Fibroblast of villous mesenchyme (primary cell): ENCODE measurements at regions not wholly inside any gene's neighbourhood (a gene's known extent, or its start where the extent isn't known, plus 50 kb on each side); places are given as distances from the start of the nearest gene placed in this dataset.

Experiments
- DNase-seq: peaks from one replicate; pipeline ENCODE4 v3.0.0-alpha.2; 2010; ENCODE audit warnings: low read depth
- H3K4me3 ChIP-seq: 2 replicates; pipeline ENCODE4 v1.5.1; 2011; ENCODE audit warnings: low read depth, mild to moderate bottlenecking, low read length
- TF ChIP-seq, protein P1 (sequence below): IDR thresholded peaks from 2 replicates; pipeline ENCODE4 v1.5.1; 2012; ENCODE audit warnings: low read depth, mild to moderate bottlenecking, low read length; ENCODE audit not compliant: insufficient read depth

DNA sequence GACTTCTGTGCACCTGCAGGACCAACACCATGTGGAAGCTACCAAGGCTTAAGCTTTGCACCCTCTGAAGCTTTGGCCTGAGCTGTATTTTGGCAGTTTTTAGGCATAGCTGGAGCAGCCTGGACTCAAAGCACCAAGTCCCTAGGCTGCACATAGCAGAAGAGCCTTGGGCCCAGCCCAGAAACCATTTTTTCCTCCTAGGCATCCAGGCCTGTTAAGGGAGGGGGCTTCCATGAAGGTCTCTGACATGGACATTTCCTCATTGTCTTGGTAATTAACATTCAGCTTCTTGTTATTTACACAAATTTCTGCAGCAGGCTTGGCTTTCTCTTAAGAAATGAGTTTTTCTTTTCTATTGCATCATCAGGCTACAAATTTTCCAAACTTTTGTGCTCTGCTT, 475.8 kb upstream of the FLRT2 start:
- H3K4me3 ChIP-seq, result no peak overlapping the region
- TF ChIP-seq, protein P1, sequence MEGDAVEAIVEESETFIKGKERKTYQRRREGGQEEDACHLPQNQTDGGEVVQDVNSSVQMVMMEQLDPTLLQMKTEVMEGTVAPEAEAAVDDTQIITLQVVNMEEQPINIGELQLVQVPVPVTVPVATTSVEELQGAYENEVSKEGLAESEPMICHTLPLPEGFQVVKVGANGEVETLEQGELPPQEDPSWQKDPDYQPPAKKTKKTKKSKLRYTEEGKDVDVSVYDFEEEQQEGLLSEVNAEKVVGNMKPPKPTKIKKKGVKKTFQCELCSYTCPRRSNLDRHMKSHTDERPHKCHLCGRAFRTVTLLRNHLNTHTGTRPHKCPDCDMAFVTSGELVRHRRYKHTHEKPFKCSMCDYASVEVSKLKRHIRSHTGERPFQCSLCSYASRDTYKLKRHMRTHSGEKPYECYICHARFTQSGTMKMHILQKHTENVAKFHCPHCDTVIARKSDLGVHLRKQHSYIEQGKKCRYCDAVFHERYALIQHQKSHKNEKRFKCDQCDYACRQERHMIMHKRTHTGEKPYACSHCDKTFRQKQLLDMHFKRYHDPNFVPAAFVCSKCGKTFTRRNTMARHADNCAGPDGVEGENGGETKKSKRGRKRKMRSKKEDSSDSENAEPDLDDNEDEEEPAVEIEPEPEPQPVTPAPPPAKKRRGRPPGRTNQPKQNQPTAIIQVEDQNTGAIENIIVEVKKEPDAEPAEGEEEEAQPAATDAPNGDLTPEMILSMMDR, result no peak
- no peak for DNase-seq

DNA sequence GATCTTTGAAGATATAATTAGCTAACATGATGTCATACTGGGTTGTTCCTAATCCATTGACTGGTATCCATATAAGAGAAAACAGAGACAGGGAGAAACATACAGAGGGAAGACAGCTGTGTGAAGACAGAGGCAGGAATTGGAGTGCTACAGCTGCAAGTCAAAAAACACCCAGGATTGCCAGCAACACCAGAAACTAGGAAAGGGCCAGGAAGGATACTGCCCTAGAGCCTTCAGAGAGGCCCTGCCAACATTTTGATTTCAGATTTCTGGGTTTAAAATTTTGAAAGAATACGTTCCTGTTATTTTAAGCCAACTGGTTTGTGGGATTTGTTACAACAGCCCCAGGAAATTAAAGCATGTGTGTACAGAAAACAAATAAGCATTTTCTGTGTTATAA, 473.7 kb upstream of the FLRT2 start:
- DNase-seq, result no peak
- H3K4me3 ChIP-seq, result no peak overlapping the region
- TF ChIP-seq, protein P1, result no peak

DNA sequence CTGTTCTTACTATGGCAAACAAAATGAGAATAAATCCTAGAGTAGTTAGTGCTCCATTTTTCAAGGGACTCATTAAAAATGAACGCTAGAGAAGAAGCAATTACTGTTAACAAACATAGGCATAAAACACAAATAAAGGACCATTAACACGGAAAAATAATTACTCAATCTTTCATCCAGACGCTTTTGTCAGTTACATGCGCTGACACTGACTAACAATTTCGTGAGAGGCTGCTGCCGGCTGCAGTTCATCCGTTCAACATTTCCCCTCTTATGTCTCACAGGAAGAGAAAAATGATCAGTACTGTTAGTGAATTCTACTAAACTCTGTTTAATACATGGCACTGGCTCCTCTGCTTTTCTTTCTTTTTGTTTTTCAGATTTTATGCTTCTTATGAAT, 472.7 kb upstream of the FLRT2 start:
- H3K4me3 ChIP-seq, result no peak overlapping the region
- TF ChIP-seq, protein P1, result no peak
- no peak for DNase-seq

DNA sequence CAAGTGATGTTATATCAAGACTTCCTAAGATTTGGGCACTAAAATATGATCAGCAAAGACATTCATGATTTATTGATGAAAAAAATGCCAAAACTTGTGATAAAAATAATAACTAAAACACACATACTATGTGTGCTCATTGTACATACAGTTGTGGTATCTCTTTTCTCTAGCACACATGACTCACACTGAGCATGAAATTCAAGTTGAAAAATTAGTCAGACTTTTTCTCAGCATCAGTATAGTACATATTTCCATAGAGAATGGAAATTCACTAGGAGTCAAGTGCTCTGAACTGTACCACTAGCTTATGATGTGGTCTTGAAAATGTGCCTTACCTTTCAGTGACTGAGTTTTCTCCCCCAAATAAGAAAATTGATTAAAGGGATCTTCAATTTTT, 471.8 kb upstream of the FLRT2 start:
- no peak overlapping the region for H3K4me3 ChIP-seq
- TF ChIP-seq, protein P1, result no peak
- DNase-seq, result no peak

DNA sequence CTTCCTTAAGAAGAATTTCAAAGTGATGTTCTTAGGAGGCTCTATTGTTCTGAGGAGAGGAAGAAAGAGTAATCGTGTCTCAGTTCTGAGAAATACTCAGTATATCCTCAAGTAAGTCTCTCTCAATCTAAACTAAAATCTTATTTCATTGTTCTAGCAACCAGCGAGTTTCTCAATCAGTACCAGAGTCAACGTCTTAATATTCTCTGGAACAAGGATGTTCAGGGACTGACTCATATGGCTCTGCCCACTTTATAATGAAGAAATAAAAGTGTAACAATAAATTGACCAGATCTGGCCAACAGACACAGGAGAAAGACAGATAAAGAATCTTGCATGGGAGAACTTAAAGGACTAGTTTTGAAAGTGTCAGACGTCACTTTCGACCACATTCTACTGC, 469.8 kb upstream of the FLRT2 start:
- TF ChIP-seq, protein P1, result no peak
- H3K4me3 ChIP-seq, result no peak overlapping the region
- no peak for DNase-seq

DNA sequence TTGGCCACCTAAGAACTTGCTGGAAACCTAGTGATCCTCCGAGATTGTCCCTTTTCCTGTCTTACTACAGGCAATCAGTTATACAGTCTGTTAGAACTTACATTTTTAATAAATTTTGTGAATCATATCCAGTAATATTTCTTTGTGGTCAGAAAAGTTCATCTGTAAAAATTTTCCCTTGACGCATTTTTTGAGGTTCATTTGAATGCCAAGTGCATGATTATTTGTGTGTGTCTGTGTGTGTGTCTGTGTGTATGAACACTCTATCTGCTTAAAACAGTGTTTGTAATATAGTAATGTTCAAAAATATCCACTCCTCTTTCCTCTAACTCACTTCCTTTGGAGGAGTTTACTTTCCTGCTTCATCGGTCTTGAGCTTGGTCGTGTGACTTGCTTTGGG, 468.7 kb upstream of the FLRT2 start:
- DNase-seq, result no peak
- H3K4me3 ChIP-seq, result no peak overlapping the region
- TF ChIP-seq, protein P1, result no peak

DNA sequence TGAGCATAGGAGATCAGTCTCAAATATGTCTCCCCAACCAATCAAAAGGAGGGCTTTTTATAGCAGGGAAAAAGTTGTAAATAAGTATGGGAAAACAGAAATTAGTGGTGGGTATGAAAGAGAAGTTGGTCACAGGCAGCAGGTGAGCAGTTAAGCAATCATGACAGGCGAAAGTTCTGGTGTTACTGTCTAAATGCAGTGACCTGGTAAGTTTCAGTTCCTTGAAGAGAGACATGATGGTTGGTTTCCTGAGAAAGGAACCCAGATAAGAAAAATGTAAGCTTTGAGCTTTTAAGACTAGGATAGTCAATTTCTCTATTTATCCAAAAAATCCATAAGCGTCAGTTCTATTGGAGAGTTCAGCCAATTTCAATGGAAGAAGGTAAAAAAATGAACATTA, 466.2 kb upstream of the FLRT2 start:
- no peak overlapping the region for H3K4me3 ChIP-seq
- DNase-seq, result no peak
- TF ChIP-seq, protein P1, result no peak
